Keratinocyte (primary cell): ENCODE measurements at regions not wholly inside any gene's neighbourhood (a gene's known extent, or its start where the extent isn't known, plus 50 kb on each side); places are given as distances from the start of the nearest gene placed in this dataset.

Experiments
- EZH2 ChIP-seq: IDR thresholded peaks from one replicate; pipeline ENCODE4 v1.6.1; 2012; ENCODE audit warnings: inconsistent platforms, mild to moderate bottlenecking, low read length, moderate library complexity
- TF ChIP-seq, protein P1 (sequence below), 3 experiments: IDR thresholded peaks in 1 of 3; conservative IDR thresholded peaks in 1 of 3; optimal IDR thresholded peaks in 1 of 3; 2 replicates in 2 of 3; 3 replicates in 1 of 3; pipeline versions ENCODE3 to v1.5.1; 2011; ENCODE audit warnings: low read length in 3 of 3, mild to moderate bottlenecking in 3 of 3, moderate library complexity in 2 of 3, control low read depth in 1 of 3, inconsistent platforms in 1 of 3; ENCODE audit not compliant: insufficient read depth in 2 of 3; ENCODE audit errors: extremely low read depth in 1 of 3

DNA sequence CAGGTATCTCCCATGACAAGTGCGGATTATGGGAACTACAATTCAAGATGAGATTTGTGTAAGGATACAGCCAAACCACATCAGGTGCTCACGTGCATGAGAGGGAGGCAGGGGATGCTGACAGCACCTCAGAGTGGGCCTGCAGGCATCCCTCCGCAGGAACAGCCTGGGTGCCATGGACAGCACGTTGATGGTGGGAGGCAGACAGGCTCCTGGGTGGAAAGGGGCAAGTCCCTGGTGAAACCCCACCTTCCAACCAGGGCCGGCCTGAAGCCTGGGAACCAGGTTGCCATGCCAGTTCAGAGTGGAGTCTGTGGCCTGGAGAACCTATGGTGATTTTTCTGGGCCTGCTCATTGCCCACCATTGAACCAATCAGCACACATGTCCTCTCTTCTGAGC is 1469.6 kb downstream of the PCDH7 start:
- TF ChIP-seq EZH2, result no peak
- TF ChIP-seq, protein P1, sequence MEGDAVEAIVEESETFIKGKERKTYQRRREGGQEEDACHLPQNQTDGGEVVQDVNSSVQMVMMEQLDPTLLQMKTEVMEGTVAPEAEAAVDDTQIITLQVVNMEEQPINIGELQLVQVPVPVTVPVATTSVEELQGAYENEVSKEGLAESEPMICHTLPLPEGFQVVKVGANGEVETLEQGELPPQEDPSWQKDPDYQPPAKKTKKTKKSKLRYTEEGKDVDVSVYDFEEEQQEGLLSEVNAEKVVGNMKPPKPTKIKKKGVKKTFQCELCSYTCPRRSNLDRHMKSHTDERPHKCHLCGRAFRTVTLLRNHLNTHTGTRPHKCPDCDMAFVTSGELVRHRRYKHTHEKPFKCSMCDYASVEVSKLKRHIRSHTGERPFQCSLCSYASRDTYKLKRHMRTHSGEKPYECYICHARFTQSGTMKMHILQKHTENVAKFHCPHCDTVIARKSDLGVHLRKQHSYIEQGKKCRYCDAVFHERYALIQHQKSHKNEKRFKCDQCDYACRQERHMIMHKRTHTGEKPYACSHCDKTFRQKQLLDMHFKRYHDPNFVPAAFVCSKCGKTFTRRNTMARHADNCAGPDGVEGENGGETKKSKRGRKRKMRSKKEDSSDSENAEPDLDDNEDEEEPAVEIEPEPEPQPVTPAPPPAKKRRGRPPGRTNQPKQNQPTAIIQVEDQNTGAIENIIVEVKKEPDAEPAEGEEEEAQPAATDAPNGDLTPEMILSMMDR (optimal IDR thresholded peaks at IDR 0.05 in 1 of 3, IDR thresholded peaks at IDR 0.05 in 1 of 3, conservative IDR thresholded peaks at IDR 0.05 in 1 of 3; ENCODE audit: extremely low read depth in 1 of 3, insufficient read depth in 2 of 3, low read length in 3 of 3), result no peak
